Caco-2 (cell line): ENCODE measurements at regions not wholly inside any gene's neighbourhood (a gene's known extent, or its start where the extent isn't known, plus 50 kb on each side); places are given as distances from the start of the nearest gene placed in this dataset.

Source experiments
- BruUV-seq: library from RNA; stranded (reverse); fragments of 400-500 nt; replicated peaks from 2 replicates; lab custom pipeline; 2021; lab: Mats Ljungman, UMichigan
- CTCF ChIA-PET: fragments of 300-600 bp; sonication (Branson Sonifier 250); formaldehyde crosslinking; loops from one replicate; lab custom pipeline; 2022; ENCODE audit warnings: antibody characterized with exemption; lab: Charles Lee
- POLR2A ChIA-PET: fragments of 300-600 bp; sonication (Branson Sonifier 250); formaldehyde crosslinking; loops from one replicate; lab custom pipeline; 2022; ENCODE audit warnings: antibody characterized with exemption; lab: Charles Lee
- DNase-seq, 2 experiments: peaks; one replicate each; pipeline versions ENCODE4 v3.0.0 to v3.0.0-alpha.2; 2020 to 2022
- H3K27me3 ChIP-seq: replicated peaks from 2 replicates; pipeline ENCODE4 v1.6.0; 2011; ENCODE audit warnings: low read length; ENCODE audit not compliant: control insufficient read depth, insufficient read depth
- H3K36me3 ChIP-seq: 2 replicates; pipeline ENCODE4 v1.5.1; 2011; ENCODE audit warnings: low read length; ENCODE audit not compliant: control insufficient read depth, insufficient read depth
- H3K4me1 ChIP-seq: fragments of 250-450 bp; sonication (Bioruptor Pico); 2 replicates; pipeline ENCODE4 v1.5.1; 2020; ENCODE audit warnings: mild to moderate bottlenecking
- H3K4me3 ChIP-seq: 2 replicates; pipeline ENCODE4 v1.5.1; 2011; ENCODE audit warnings: low read depth, mild to moderate bottlenecking, control low read depth, low read length
- H3K9me3 ChIP-seq: fragments of 250-450 bp; sonication (Bioruptor Pico); 2 replicates; pipeline ENCODE4 v1.5.1; 2020; ENCODE audit warnings: mild to moderate bottlenecking, moderate library complexity
- H3K27ac Mint-ChIP-seq: one replicate; pipeline ENCODE4 v1.8.0; 2022; ENCODE audit warnings: mixed read lengths; ENCODE audit not compliant: unreplicated experiment
- H3K27me3 Mint-ChIP-seq: one replicate; pipeline ENCODE4 v1.8.0; 2022; ENCODE audit warnings: mixed read lengths; ENCODE audit not compliant: insufficient read depth, unreplicated experiment
- H3K36me3 Mint-ChIP-seq: one replicate; pipeline ENCODE4 v1.8.0; 2022; ENCODE audit warnings: mild to moderate bottlenecking, mixed read lengths; ENCODE audit not compliant: insufficient read depth, unreplicated experiment
- H3K4me1 Mint-ChIP-seq: one replicate; pipeline ENCODE4 v1.8.0; 2022; ENCODE audit warnings: low read depth, mixed read lengths; ENCODE audit not compliant: unreplicated experiment
- H3K4me3 Mint-ChIP-seq: one replicate; pipeline ENCODE4 v1.8.0; 2022; ENCODE audit warnings: mild to moderate bottlenecking, moderate library complexity, mixed read lengths; ENCODE audit not compliant: unreplicated experiment
- H3K9me3 Mint-ChIP-seq: one replicate; pipeline ENCODE4 v1.8.0; 2022; ENCODE audit warnings: mixed read lengths; ENCODE audit not compliant: unreplicated experiment
- CTCF ChIP-seq, 2 experiments: fragments of 200-600 bp in 1 of 2; IDR thresholded peaks; 1 replicate in 1 of 2; 2 replicates in 1 of 2; pipeline versions ENCODE4 v1.5.1 to v1.8.0; 2011 to 2022; ENCODE audit warnings: antibody characterized with exemption in 1 of 2, control low read depth in 1 of 2, inconsistent platforms in 1 of 2, low read depth in 1 of 2, low read length in 1 of 2, mild to moderate bottlenecking in 1 of 2, moderate library complexity in 1 of 2; ENCODE audit not compliant: insufficient read depth in 1 of 2, severe bottlenecking in 1 of 2, unreplicated experiment in 1 of 2
- intact Hi-C: fragments of 100-400 bp; cut with micrococcal nuclease; formaldehyde crosslinking; loops from one replicate; pipeline ENCODE4 v1.10.0; 2022; ENCODE audit not compliant: unreplicated experiment

- no peaks in the 10 kb centered on the region for H3K27me3 ChIP-seq
- H3K36me3 Mint-ChIP-seq = no peaks in the 10 kb centered on the region
- no peaks in the 10 kb centered on the region for H3K9me3 ChIP-seq
- intact Hi-C loops = no loop called here
- H3K36me3 ChIP-seq = no peaks in the 10 kb centered on the region
- ChIA-PET POLR2A (interaction anchor here (0.6 kb wide), 1 partner anchor 39 kb away, joined by 5 read pairs; no protein-coding TSS in a partner anchor), CTCF (no interaction called here)
- TF ChIP-seq CTCF (IDR thresholded peaks at IDR 0.05; ENCODE audit: insufficient read depth in 1 of 2, low read depth in 1 of 2, low read length in 1 of 2, severe bottlenecking in 1 of 2, unreplicated experiment in 1 of 2) = no peak
- no TSS peak for BruUV-seq
- H3K27ac Mint-ChIP-seq = no peak overlapping the region
- H3K27me3 Mint-ChIP-seq = no peaks in the 10 kb centered on the region
- no peaks in the 10 kb centered on the region for H3K4me1 Mint-ChIP-seq
- H3K4me1 ChIP-seq = no peaks in the 10 kb centered on the region
- no peaks in the 10 kb centered on the region for H3K9me3 Mint-ChIP-seq
- no peak overlapping the region for H3K4me3 ChIP-seq
- no peak overlapping the region for H3K4me3 Mint-ChIP-seq
- no peak for DNase-seq
Observed at GRCh38 chr13:59492030-59492636, 671.6 kb downstream of the DIAPH3 start.

GRCh38 chr13:59493436-59493965, 670.2 kb downstream of the DIAPH3 start:
- POLR2A ChIA-PET = no interaction called here
- H3K9me3 Mint-ChIP-seq = no peaks in the 10 kb centered on the region
- H3K4me1 Mint-ChIP-seq = no peaks in the 10 kb centered on the region
- Histone ChIP-seq H3K9me3 (no peaks in the 10 kb centered on the region), H3K36me3 (no peaks in the 10 kb centered on the region), H3K4me1 (no peaks in the 10 kb centered on the region), H3K4me3 (no peak overlapping the region), H3K27me3 (no peaks in the 10 kb centered on the region)
- no peak overlapping the region for H3K4me3 Mint-ChIP-seq
- intact Hi-C loops = no loop called here
- H3K36me3 Mint-ChIP-seq = no peaks in the 10 kb centered on the region
- H3K27me3 Mint-ChIP-seq = no peaks in the 10 kb centered on the region
- TF ChIP-seq CTCF (IDR thresholded peaks at IDR 0.05; ENCODE audit: insufficient read depth in 1 of 2, low read depth in 1 of 2, low read length in 1 of 2, severe bottlenecking in 1 of 2, unreplicated experiment in 1 of 2) = no peak
- BruUV-seq = no TSS peak
- no peak overlapping the region for H3K27ac Mint-ChIP-seq
- CTCF ChIA-PET = interaction anchor here (0.6 kb wide), 1 partner anchor 13 kb away, joined by 3 read pairs; no protein-coding TSS in a partner anchor
- DNase-seq = no peak

GRCh38 chr13:59494151-59494550, 669.6 kb downstream of the DIAPH3 start:
- Mint-ChIP-seq H3K4me3 (no peak overlapping the region), H3K9me3 (no peaks in the 10 kb centered on the region), H3K27me3 (no peaks in the 10 kb centered on the region), H3K4me1 (no peaks in the 10 kb centered on the region), H3K36me3 (no peaks in the 10 kb centered on the region), H3K27ac (no peak overlapping the region)
- Histone ChIP-seq H3K36me3 (no peaks in the 10 kb centered on the region), H3K9me3 (no peaks in the 10 kb centered on the region), H3K4me1 (no peaks in the 10 kb centered on the region), H3K4me3 (no peak overlapping the region), H3K27me3 (no peaks in the 10 kb centered on the region)
- DNase-seq = no peak
- CTCF ChIA-PET = interaction anchor here (0.6 kb wide), 1 partner anchor 13 kb away, joined by 3 read pairs; no protein-coding TSS in a partner anchor
- no peak for TF ChIP-seq CTCF (IDR thresholded peaks at IDR 0.05; ENCODE audit: insufficient read depth in 1 of 2, low read depth in 1 of 2, low read length in 1 of 2, severe bottlenecking in 1 of 2, unreplicated experiment in 1 of 2)
- POLR2A ChIA-PET = no interaction called here
- no TSS peak for BruUV-seq
- intact Hi-C loops = no loop called here
